K562 (cell line): ENCODE measurements at regions not wholly inside any gene's neighbourhood (a gene's known extent, or its start where the extent isn't known, plus 50 kb on each side); places are given as distances from the start of the nearest gene placed in this dataset.

Source experiments
- ATAC-seq: fragments of 200-7000 bp; cut with Tn5 transposase; 3 replicates; pipeline ENCODE4 v1.9.1; 2020; ENCODE audit warnings: moderate library complexity
- BruUV-seq: library from RNA; stranded (reverse); fragments of 400-500 nt; replicated peaks from 2 replicates; lab custom pipeline; 2021; lab: Mats Ljungman, UMichigan
- CTCF ChIA-PET: fragments of 300-600 bp; formaldehyde crosslinking; extraction: SDS; loops from one replicate; lab custom pipeline; 2021; ENCODE audit warnings: low intra/inter-chr PET ratio; lab: Yijun Ruan, JAX
- POLR2A ChIA-PET: fragments of 300-600, 350-650 bp; sonication (Branson Sonifier 250); formaldehyde crosslinking; extraction: SDS; loops from one replicate; lab custom pipeline; 2021; ENCODE audit warnings: antibody characterized with exemption, inconsistent platforms; lab: Yijun Ruan, JAX
- DNase-seq, 4 experiments: peaks; one replicate each; pipeline versions ENCODE4 v3.0.0 to v3.0.0-alpha.2; 2011 to 2018; ENCODE audit warnings: low spot score in 3 of 4, mixed read lengths in 3 of 4; ENCODE audit errors: extremely low read depth in 1 of 4
- FAIRE-seq: peaks from 2 replicates; lab custom pipeline; 2011; peaks lifted over from hg19 to GRCh38; lab: Jason Lieb, UNC
- H2AFZ ChIP-seq: 2 replicates; pipeline ENCODE4 v1.6.0; 2011; ENCODE audit warnings: low read depth, low read length, control low read depth, inconsistent platforms
- H3K27ac ChIP-seq: fragments of 200-600 bp; 3 replicates; pipeline ENCODE4 v1.8.0; 2011; ENCODE audit warnings: low read depth, mild to moderate bottlenecking, control low read depth, inconsistent platforms, low read length, moderate library complexity, mixed read lengths; ENCODE audit errors: extremely low read depth
- H3K27me3 ChIP-seq, 2 experiments: fragments of 300-600 bp in 1 of 2; 2 replicates in 1 of 2; 3 replicates in 1 of 2; pipeline versions ENCODE4 v1.6.0 to v1.8.0; 2011; ENCODE audit warnings: inconsistent platforms in 2 of 2, low read length in 2 of 2, mild to moderate bottlenecking in 1 of 2, mixed read lengths in 1 of 2, moderate library complexity in 1 of 2; ENCODE audit not compliant: control insufficient read depth in 2 of 2, insufficient read depth in 2 of 2
- H3K36me3 ChIP-seq: fragments of 300-600 bp; 3 replicates; pipeline ENCODE4 v1.8.0; 2011; ENCODE audit warnings: mild to moderate bottlenecking, low read length, inconsistent platforms; ENCODE audit not compliant: control insufficient read depth, insufficient read depth
- H3K4me1 ChIP-seq, 2 experiments: fragments of 200-600 bp in 1 of 2; replicated peaks in 1 of 2; 2 replicates in 1 of 2; 3 replicates in 1 of 2; pipeline versions ENCODE4 v1.5.1 to v1.8.0; 2011; ENCODE audit warnings: inconsistent platforms in 2 of 2, low read length in 2 of 2, mild to moderate bottlenecking in 1 of 2, mixed read lengths in 1 of 2, moderate library complexity in 1 of 2; ENCODE audit not compliant: control insufficient read depth in 2 of 2, insufficient read depth in 2 of 2
- H3K4me2 ChIP-seq: 2 replicates; pipeline ENCODE4 v1.6.1; 2011; ENCODE audit warnings: low read length, control low read depth, inconsistent platforms, mixed read lengths; ENCODE audit not compliant: insufficient read depth
- H3K4me3 ChIP-seq: fragments of 200-600 bp; sonication (generic), shearing (Covaris generic); 2 replicates; pipeline ENCODE4 v1.5.1; 2016; ENCODE audit warnings: control low read depth, inconsistent platforms
- H3K79me2 ChIP-seq: fragments of 200-600 bp; 3 replicates; pipeline ENCODE4 v1.8.0; 2011; ENCODE audit warnings: low read length, inconsistent platforms; ENCODE audit not compliant: control insufficient read depth, insufficient read depth
- H3K9ac ChIP-seq, 2 experiments: 2 replicates each; pipeline versions ENCODE4 v1.6.0 to v1.6.1; 2011; ENCODE audit warnings: low read depth in 2 of 2, low read length in 2 of 2, control low read depth in 1 of 2, inconsistent platforms in 1 of 2, mild to moderate bottlenecking in 1 of 2, mixed read lengths in 1 of 2; ENCODE audit not compliant: insufficient read depth in 1 of 2
- H3K9me1 ChIP-seq: one replicate; pipeline ENCODE4 v1.6.0; 2011; ENCODE audit warnings: inconsistent platforms, mild to moderate bottlenecking, low read length, moderate library complexity; ENCODE audit not compliant: control insufficient read depth, insufficient read depth
- H3K9me3 ChIP-seq: replicated peaks from 2 replicates; pipeline ENCODE4 v1.5.1; 2011; ENCODE audit warnings: low read depth, low read length, inconsistent platforms; ENCODE audit not compliant: control insufficient read depth, insufficient read depth
- H4K20me1 ChIP-seq: replicated peaks from 2 replicates; pipeline ENCODE4 v1.6.1; 2011; ENCODE audit warnings: low read length, inconsistent platforms, mixed read lengths; ENCODE audit not compliant: control insufficient read depth, insufficient read depth
- ARID4B ChIP-seq: sonication (generic); formaldehyde crosslinking; IDR thresholded peaks from 2 replicates; pipeline ENCODE4 v1.8.0; 2022; ENCODE audit warnings: mild to moderate bottlenecking, missing genetic modification reagents
- BRCA1 ChIP-seq, 2 experiments: fragments of 450-650 bp in 1 of 2; sonication (generic) in 1 of 2; formaldehyde crosslinking in 1 of 2; IDR thresholded peaks; 2 replicates each; pipeline versions ENCODE4 v1.5.0 to v1.6.1; 2017 to 2020; ENCODE audit warnings: mild to moderate bottlenecking in 1 of 2, missing genetic modification reagents in 1 of 2
- FOXO4 ChIP-seq: fragments of 450-650 bp; formaldehyde crosslinking; IDR thresholded peaks from 2 replicates; pipeline ENCODE4 v1.4.0; 2020; ENCODE audit warnings: mild to moderate bottlenecking, moderate library complexity
- NR2C2 ChIP-seq, 2 experiments: fragments of 200-800 bp in 1 of 2; sonication (Bioruptor generic) in 1 of 2; sonication (generic) in 1 of 2; formaldehyde crosslinking in 1 of 2; IDR thresholded peaks; 2 replicates each; pipeline versions ENCODE4 v1.6.1 to v1.8.0; 2016 to 2022; ENCODE audit warnings: mild to moderate bottlenecking in 1 of 2, missing compliant biosample characterization in 1 of 2, missing genetic modification characterization in 1 of 2, missing genetic modification reagents in 1 of 2
- PREB ChIP-seq: sonication (generic); formaldehyde crosslinking; IDR thresholded peaks from 2 replicates; pipeline ENCODE4 v1.8.1; 2023; ENCODE audit warnings: mild to moderate bottlenecking, missing genetic modification reagents
- SMARCC2 ChIP-seq: fragments of 450-650 bp; IDR thresholded peaks from 2 replicates; pipeline ENCODE4 v1.6.1; 2017; ENCODE audit warnings: antibody characterized with exemption, moderate library complexity, mild to moderate bottlenecking, low read depth
- ZBTB9 ChIP-seq: fragments of 450-650 bp; formaldehyde crosslinking; IDR thresholded peaks from 2 replicates; pipeline ENCODE4 v1.4.0; 2020; ENCODE audit warnings: mild to moderate bottlenecking, moderate library complexity
- ZNF134 ChIP-seq: fragments of 250-450 bp; sonication (Bioruptor Pico); conservative IDR thresholded peaks from 2 replicates; pipeline ENCODE4 v1.4.0; 2020
- ZNF551 ChIP-seq: fragments of 250-450 bp; sonication (Bioruptor Pico); IDR thresholded peaks from 2 replicates; pipeline ENCODE4 v1.5.0; 2021; ENCODE audit warnings: mild to moderate bottlenecking, moderate library complexity
- WGBS: fragments of 100-300 bp; shearing (Covaris generic); methylation state at CpG from one replicate; pipeline ENCODE4 v1.1.6; 2016; ENCODE audit warnings: low coverage, mixed read lengths; ENCODE audit not compliant: insufficient coverage; ENCODE audit errors: missing lambda C conversion rate; 5-methylcytosine and 5-hydroxymethylcytosine counted together
- in situ Hi-C: fragments of 300-500 bp; cut with MboI; formaldehyde crosslinking; loops from 4 replicates; pipeline ENCODE4 v1.15.0; 2018; ENCODE audit warnings: inconsistent platforms, mixed read lengths
- intact Hi-C: fragments of 100-400 bp; cut with micrococcal nuclease; formaldehyde crosslinking; loops from 2 replicates; pipeline ENCODE4 v1.14.2; 2022

DNA sequence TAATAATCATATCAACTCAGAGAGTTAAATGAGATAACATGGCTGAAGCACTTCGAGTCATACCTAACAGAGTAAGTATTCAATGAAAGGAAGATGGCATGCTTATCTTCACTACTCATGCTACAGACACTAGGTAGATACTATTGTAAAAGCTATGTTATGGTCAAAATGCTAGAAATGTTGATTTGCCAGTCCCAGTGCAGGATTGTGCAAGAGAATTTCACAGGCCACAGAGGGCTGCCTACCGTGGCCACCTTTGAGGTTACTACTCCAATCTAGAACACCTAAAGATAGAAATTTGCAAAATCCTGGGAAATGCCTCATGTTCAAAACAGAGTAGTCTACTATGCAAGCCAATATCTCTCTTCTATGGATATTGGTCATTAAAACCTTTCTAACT, 75.3 kb upstream of the PLEKHG7 start (continued):
- no peak for TF ChIP-seq ARID4B
- TF ChIP-seq FOXO4 (CRISPR knock-in tag): no peak
- no peak for TF ChIP-seq ZNF551 (CRISPR knock-in tag)
- no peak for TF ChIP-seq ZNF134 (CRISPR knock-in tag)

- FAIRE-seq (no peak), DNase-seq (no peak), ATAC-seq (no peak)
- no TSS peak for BruUV-seq
- Histone ChIP-seq H3K79me2 (no peaks in the 10 kb centered on the region), H3K36me3 (no peaks in the 10 kb centered on the region), H4K20me1 (no peaks in the 10 kb centered on the region), H2AFZ (no peak overlapping the region), H3K9ac (no peak overlapping the region), H3K4me1 (no peaks in the 10 kb centered on the region), H3K27me3 (peaks cover 6 to 10% of the 10 kb centered on the region in 2 experiments; a peak in 1 of 5 replicates), H3K4me2 (no peak overlapping the region), H3K27ac (no peak overlapping the region), H3K9me3 (no peaks in the 10 kb centered on the region), H3K9me1 (no peaks in the 10 kb centered on the region), H3K4me3 (no peak overlapping the region)
- intact Hi-C loops (no loop called here), in situ Hi-C loops (loop anchor here (25.0 kb wide), 1 partner anchor 1663 kb away; the partner anchor contains the start of gene CCER1)
- ChIA-PET POLR2A (no interaction called here), CTCF (no interaction called here)
- WGBS: 0% methylated on average over 3 of the region's 3 CpGs
- TF ChIP-seq ZBTB9 (CRISPR knock-in tag) (no peak), BRCA1 (IDR thresholded peaks at IDR 0.05) (no peak), BRCA1 (CRISPR knock-in tag; IDR thresholded peaks at IDR 0.05) (no peak), PREB (no peak), SMARCC2 (no peak), NR2C2 (CRISPR knock-in tag; IDR thresholded peaks at IDR 0.05) (no peak), NR2C2 (tag; IDR thresholded peaks at IDR 0.05) (no peak)
Measured at GRCh38 chr12:92625639-92626310, 77.0 kb upstream of the PLEKHG7 start.
